ENCODE measurements at regions not wholly inside any gene's neighbourhood (a gene's known extent, or its start where the extent isn't known, plus 50 kb on each side); places are given as distances from the start of the nearest gene placed in this dataset.

DNA sequence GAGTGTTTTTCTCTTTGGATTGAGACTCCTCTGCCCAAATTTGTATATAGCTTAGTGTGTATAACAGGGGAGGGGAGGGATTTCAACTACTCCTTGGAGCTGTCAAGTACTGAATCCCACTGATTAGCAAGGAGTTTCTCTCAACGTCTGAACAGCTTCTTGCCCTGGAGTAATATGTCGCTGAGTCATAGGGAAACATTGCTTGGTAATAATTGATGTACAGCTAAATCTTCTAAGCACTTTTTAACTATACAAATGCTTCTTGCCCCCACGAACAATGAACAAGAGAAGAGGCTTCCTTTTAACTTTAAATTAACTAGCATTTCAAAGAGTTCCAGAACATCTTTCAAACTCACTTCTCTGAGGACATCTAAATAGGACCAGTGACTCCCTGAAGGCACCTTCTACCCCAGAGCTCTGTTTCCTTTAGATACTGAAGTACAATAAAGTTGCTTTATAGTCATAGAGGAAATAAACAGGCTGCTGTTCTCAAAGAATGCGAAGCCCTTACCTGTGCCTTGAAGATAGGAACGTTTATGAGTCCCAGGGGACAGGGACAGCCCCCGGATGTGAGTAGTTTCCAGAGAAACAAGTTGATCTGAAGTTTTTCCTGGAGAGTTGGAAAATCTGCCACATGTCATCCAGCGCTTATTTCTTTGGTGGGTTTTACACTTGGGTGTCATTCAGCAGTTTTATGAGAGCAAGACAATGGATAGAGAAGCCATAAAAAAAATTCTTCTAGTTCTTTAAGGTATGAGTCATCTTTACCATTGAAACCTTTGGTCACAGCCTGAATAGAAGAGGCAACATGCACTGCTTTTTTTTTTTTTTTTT is 462.5 kb upstream of the BTBD3 start:
- Histone ChIP-seq H3K27me3 (ENCODE audit: control insufficient read depth, insufficient read depth, low read length) (no peaks in the 10 kb centered on the region), H3K9ac (ENCODE audit: low read depth, low read length) (no peak overlapping the region), H3K36me3 (ENCODE audit: control insufficient read depth, insufficient read depth, low read length) (no peaks in the 10 kb centered on the region), H3K4me3 (ENCODE audit: low read depth, low read length) (no peak overlapping the region), H3K9me3 (ENCODE audit: control insufficient read depth, insufficient read depth, low read length) (no peaks in the 10 kb centered on the region), H3K4me1 (ENCODE audit: control insufficient read depth, insufficient read depth, low read length) (peaks cover 8% of the 10 kb centered on the region)

DNA sequence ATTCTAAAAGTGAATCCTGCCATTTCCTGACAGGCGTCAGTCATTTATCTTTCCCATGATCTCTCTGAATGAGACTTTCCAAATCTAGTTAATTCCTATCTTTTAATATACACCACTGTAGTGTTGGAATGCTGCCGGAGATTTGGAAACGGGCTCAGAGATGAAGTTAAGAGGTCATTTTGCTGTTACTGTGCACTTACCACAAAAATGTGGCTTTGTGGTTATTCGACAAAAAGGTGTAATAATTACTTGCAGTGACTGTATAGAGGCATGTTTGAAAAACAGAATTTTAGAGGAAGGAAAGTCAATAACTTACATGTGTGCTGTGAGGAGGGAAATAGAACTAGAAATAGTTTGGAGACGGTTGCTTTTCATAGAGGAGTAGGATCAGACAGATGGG is 460.2 kb upstream of the BTBD3 start:
- no peak overlapping the region for H3K9ac ChIP-seq (ENCODE audit: low read depth, low read length)
- H3K4me1 ChIP-seq (ENCODE audit: control insufficient read depth, insufficient read depth, low read length), result peaks cover under 1% of the 10 kb centered on the region
- H3K36me3 ChIP-seq (ENCODE audit: control insufficient read depth, insufficient read depth, low read length), result no peaks in the 10 kb centered on the region
- no peak overlapping the region for H3K4me3 ChIP-seq (ENCODE audit: low read depth, low read length)
- no peaks in the 10 kb centered on the region for H3K27me3 ChIP-seq (ENCODE audit: control insufficient read depth, insufficient read depth, low read length)
- no peaks in the 10 kb centered on the region for H3K9me3 ChIP-seq (ENCODE audit: control insufficient read depth, insufficient read depth, low read length)

DNA sequence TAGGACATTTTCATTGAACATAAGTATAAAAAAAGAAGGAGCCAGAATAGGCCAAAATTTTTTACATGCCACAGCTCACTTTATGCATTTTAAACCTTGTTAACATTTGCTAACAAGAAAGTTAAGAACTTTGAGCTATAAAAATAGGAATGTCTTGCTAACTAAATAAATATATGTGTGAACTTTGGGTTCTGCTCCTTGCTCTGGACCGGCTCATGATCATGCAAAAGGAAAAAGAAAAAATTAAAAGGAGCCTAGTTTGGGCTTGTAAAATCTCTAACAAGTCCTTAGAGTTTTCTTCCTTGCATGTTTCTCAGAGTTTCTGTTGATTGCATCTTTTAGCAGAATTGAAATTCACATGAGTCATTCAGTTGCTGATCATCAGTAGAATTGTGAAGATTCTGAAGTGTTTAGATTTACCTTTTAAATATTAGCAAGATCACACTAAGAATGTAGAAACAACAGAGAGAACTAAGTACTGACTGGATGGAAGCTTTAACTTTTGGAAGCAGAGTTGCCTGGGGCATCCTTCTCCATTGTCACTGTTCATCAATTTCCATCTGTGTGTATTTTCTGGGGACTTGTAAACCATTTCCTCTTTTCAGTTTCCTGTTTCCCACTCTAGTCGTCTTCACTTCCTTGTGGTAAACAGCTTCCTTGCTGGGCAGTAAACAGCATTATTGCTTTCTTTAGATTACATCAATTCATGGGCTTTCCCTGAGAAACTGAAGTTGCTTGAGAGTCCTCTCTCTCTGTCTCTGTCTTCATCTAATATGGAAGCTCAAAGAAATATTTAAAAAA is 458.4 kb upstream of the BTBD3 start:
- Histone ChIP-seq H3K36me3 (ENCODE audit: control insufficient read depth, insufficient read depth, low read length) (no peaks in the 10 kb centered on the region), H3K9me3 (ENCODE audit: control insufficient read depth, insufficient read depth, low read length) (no peaks in the 10 kb centered on the region), H3K9ac (ENCODE audit: low read depth, low read length) (no peak overlapping the region), H3K4me3 (ENCODE audit: low read depth, low read length) (no peak overlapping the region), H3K27me3 (ENCODE audit: control insufficient read depth, insufficient read depth, low read length) (no peaks in the 10 kb centered on the region), H3K4me1 (ENCODE audit: control insufficient read depth, insufficient read depth, low read length) (no peaks in the 10 kb centered on the region)

DNA sequence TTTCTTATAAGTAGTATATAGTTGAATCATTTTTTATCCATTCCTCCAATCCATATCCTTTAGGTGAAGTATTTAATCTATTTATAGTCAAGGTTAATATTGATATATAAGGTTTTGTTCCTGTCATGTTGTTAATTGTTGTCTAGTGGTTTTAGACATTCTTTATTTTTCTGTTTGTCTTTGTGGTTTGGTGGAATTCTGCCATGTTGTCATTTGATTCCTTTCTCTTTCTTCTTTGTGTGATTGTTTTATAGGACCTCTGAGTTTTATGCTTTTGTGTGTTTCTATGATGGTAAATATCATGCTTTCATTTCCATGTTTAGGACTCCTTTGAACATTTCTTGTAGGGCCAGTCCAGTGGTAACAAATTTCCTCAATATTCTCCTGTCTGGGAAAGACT is 450.3 kb upstream of the BTBD3 start:
- no peak overlapping the region for H3K9ac ChIP-seq (ENCODE audit: low read depth, low read length)
- peaks cover 5% of the 10 kb centered on the region for H3K4me1 ChIP-seq (ENCODE audit: control insufficient read depth, insufficient read depth, low read length)
- no peaks in the 10 kb centered on the region for H3K36me3 ChIP-seq (ENCODE audit: control insufficient read depth, insufficient read depth, low read length)
- H3K4me3 ChIP-seq (ENCODE audit: low read depth, low read length), result no peak overlapping the region
- no peaks in the 10 kb centered on the region for H3K27me3 ChIP-seq (ENCODE audit: control insufficient read depth, insufficient read depth, low read length)
- no peaks in the 10 kb centered on the region for H3K9me3 ChIP-seq (ENCODE audit: control insufficient read depth, insufficient read depth, low read length)

DNA sequence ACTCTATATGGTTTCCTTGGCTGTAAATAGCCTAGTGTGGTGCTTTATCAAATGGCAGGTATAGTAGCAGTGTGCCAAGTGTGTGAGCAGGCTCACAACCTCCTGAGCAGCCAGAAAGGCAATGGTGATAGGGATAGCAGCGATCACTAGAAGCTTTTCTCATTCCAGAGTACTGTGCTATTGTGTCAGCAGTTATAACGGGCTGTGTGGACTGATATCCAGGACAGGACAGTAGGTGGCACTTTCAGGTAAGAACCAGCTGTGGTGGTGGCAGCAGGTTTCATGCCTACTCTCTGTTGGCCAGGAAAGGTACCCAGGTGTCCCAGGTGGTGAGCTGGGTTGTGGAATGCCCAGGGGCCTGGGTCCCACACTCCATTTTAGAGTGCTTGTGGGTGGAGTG is 448.8 kb upstream of the BTBD3 start:
- no peaks in the 10 kb centered on the region for H3K36me3 ChIP-seq (ENCODE audit: control insufficient read depth, insufficient read depth, low read length)
- no peak overlapping the region for H3K4me3 ChIP-seq (ENCODE audit: low read depth, low read length)
- no peak overlapping the region for H3K9ac ChIP-seq (ENCODE audit: low read depth, low read length)
- no peaks in the 10 kb centered on the region for H3K27me3 ChIP-seq (ENCODE audit: control insufficient read depth, insufficient read depth, low read length)
- H3K4me1 ChIP-seq (ENCODE audit: control insufficient read depth, insufficient read depth, low read length), result peaks cover 5% of the 10 kb centered on the region
- no peaks in the 10 kb centered on the region for H3K9me3 ChIP-seq (ENCODE audit: control insufficient read depth, insufficient read depth, low read length)

DNA sequence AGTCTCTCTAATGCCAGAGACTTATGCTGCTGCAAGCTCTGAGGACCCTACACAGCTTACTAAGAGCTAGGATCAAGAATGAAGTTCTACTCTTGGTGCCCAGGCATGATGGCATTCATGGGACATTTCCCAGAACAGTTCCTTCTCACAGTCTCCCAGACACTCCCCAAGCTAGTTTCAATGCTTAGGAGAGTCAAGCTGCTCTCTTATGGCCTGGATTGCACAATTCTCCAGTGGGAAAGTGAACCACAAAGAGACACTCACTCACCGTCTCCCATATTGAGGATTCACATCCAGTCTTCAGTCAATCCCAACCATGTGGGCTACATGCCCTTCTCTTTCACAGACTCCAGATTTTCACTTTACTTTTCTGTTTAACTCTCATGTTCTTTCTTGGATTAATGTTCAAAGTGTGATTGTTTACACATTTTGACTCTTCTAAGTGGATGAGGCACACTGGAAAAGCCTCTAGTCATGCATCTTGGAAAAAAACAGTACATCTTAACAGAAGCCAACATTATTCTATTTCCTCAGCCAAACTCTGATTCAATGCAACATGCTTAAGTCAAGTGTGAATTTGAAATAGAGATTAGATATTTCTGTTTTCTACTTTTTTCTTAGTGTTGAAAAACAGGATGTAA is 447.8 kb upstream of the BTBD3 start:
- peaks cover 5% of the 10 kb centered on the region for H3K4me1 ChIP-seq (ENCODE audit: control insufficient read depth, insufficient read depth, low read length)
- H3K9ac ChIP-seq (ENCODE audit: low read depth, low read length), result no peak overlapping the region
- H3K27me3 ChIP-seq (ENCODE audit: control insufficient read depth, insufficient read depth, low read length), result no peaks in the 10 kb centered on the region
- no peak overlapping the region for H3K4me3 ChIP-seq (ENCODE audit: low read depth, low read length)
- H3K9me3 ChIP-seq (ENCODE audit: control insufficient read depth, insufficient read depth, low read length), result no peaks in the 10 kb centered on the region
- H3K36me3 ChIP-seq (ENCODE audit: control insufficient read depth, insufficient read depth, low read length), result no peaks in the 10 kb centered on the region

DNA sequence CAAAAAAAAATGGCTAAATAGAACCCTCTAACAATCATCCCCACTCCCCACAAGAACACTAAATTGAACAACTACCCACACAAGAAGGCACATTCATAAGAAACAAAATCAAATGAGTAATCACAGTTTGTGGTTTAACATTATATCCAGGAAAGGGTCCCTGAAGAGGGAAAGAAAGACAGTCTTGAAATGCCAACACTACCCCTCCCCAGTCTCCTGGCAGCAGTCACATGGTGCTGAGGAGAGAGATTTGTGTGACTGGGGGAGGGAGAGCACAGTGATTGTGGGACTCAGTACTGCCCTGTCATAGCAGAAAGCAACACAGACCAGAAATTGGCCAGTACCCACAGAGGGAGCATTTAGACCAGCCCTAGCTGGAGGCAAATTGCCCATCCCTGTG is 443.7 kb upstream of the BTBD3 start:
- Histone ChIP-seq H3K27me3 (ENCODE audit: control insufficient read depth, insufficient read depth, low read length) (no peaks in the 10 kb centered on the region), H3K4me1 (ENCODE audit: control insufficient read depth, insufficient read depth, low read length) (no peaks in the 10 kb centered on the region), H3K9me3 (ENCODE audit: control insufficient read depth, insufficient read depth, low read length) (no peaks in the 10 kb centered on the region), H3K9ac (ENCODE audit: low read depth, low read length) (no peak overlapping the region), H3K36me3 (ENCODE audit: control insufficient read depth, insufficient read depth, low read length) (no peaks in the 10 kb centered on the region), H3K4me3 (ENCODE audit: low read depth, low read length) (no peak overlapping the region)

DNA sequence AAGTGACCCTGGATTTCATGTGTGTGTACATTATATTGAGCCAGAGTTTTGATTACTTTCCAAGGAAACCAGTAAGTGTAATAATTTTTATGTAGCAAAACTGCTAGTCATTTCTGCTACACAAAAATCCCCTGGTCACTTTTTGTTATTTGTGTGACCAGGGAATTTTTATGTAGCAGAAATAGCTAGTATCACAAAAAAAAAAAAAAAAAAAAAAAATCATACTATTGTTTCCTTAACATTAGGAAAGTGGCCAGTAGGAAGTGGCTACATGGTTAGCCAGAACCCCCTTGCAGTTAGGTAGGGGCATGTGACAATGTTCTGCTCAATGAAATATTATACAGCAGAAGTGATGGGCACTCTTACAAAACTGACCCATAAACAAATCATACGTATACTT is 434.0 kb upstream of the BTBD3 start:
- Histone ChIP-seq H3K36me3 (ENCODE audit: control insufficient read depth, insufficient read depth, low read length) (no peaks in the 10 kb centered on the region), H3K4me3 (ENCODE audit: low read depth, low read length) (no peak overlapping the region), H3K4me1 (ENCODE audit: control insufficient read depth, insufficient read depth, low read length) (no peaks in the 10 kb centered on the region), H3K27me3 (ENCODE audit: control insufficient read depth, insufficient read depth, low read length) (no peaks in the 10 kb centered on the region), H3K9ac (ENCODE audit: low read depth, low read length) (no peak overlapping the region), H3K9me3 (ENCODE audit: control insufficient read depth, insufficient read depth, low read length) (no peaks in the 10 kb centered on the region)

DNA sequence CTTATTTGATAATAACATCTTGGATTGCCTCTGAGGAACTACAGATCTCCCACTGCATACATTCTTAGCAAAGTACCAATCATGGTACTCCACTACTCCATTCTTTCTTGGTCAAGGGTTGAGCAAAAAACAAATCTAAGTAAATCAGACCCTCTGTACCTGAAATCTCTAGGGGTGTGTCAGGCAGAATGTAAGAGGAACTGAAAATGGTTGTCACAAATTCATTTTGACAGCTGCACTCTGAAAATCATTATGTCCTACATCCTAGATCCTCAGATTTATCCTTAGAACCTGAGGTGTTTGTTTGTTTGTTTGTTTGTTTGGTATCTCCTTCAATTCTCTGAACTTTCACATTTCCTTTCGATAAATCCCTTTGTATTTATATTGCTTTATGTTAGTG is 433.2 kb upstream of the BTBD3 start:
- Histone ChIP-seq H3K9ac (ENCODE audit: low read depth, low read length) (no peak overlapping the region), H3K4me3 (ENCODE audit: low read depth, low read length) (no peak overlapping the region), H3K4me1 (ENCODE audit: control insufficient read depth, insufficient read depth, low read length) (no peaks in the 10 kb centered on the region), H3K36me3 (ENCODE audit: control insufficient read depth, insufficient read depth, low read length) (no peaks in the 10 kb centered on the region), H3K27me3 (ENCODE audit: control insufficient read depth, insufficient read depth, low read length) (no peaks in the 10 kb centered on the region), H3K9me3 (ENCODE audit: control insufficient read depth, insufficient read depth, low read length) (no peaks in the 10 kb centered on the region)

DNA sequence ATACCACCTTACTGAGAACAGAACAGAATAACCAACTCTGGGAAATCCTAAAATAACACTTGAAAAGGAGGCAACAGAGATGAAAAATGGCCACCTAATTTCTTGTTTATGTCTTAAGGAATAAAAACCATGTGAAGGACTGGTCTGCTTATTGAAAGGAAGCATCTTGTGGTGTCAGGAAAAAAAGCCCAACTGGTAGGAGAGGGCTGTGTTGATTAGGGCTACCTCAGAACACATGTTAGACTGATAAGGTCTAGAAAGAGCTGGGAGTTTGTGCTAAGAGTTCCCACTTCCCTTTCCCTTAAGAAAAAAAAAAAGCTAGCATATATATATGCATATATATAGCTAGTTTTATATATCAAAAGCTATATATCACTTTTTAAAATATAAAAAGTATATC is 425.3 kb upstream of the BTBD3 start:
- no peaks in the 10 kb centered on the region for H3K27me3 ChIP-seq (ENCODE audit: control insufficient read depth, insufficient read depth, low read length)
- no peaks in the 10 kb centered on the region for H3K4me1 ChIP-seq (ENCODE audit: control insufficient read depth, insufficient read depth, low read length)
- H3K9me3 ChIP-seq (ENCODE audit: control insufficient read depth, insufficient read depth, low read length), result no peaks in the 10 kb centered on the region
- no peaks in the 10 kb centered on the region for H3K36me3 ChIP-seq (ENCODE audit: control insufficient read depth, insufficient read depth, low read length)
- no peak overlapping the region for H3K9ac ChIP-seq (ENCODE audit: low read depth, low read length)
- H3K4me3 ChIP-seq (ENCODE audit: low read depth, low read length), result no peak overlapping the region

DNA sequence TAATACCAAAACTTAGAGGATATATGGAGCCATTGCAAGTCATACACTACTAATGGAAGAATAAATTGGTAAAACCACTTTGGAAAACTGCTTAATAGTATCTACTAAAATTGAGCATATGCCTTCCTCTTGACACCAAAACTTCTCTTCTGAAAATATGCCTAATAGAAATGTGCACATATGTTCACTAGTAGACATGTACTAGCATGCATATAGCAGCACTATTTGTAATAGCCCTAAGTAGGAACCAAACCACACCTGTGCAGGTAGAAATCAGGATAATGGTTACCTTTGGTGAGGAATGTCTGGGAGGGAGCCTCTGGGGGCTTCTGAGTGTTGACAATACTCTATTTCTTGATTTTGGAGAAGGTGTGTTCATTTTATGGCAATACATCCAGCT is 424.8 kb upstream of the BTBD3 start:
- no peaks in the 10 kb centered on the region for H3K36me3 ChIP-seq (ENCODE audit: control insufficient read depth, insufficient read depth, low read length)
- H3K9ac ChIP-seq (ENCODE audit: low read depth, low read length), result no peak overlapping the region
- no peak overlapping the region for H3K4me3 ChIP-seq (ENCODE audit: low read depth, low read length)
- no peaks in the 10 kb centered on the region for H3K9me3 ChIP-seq (ENCODE audit: control insufficient read depth, insufficient read depth, low read length)
- H3K27me3 ChIP-seq (ENCODE audit: control insufficient read depth, insufficient read depth, low read length), result no peaks in the 10 kb centered on the region
- H3K4me1 ChIP-seq (ENCODE audit: control insufficient read depth, insufficient read depth, low read length), result no peaks in the 10 kb centered on the region

DNA sequence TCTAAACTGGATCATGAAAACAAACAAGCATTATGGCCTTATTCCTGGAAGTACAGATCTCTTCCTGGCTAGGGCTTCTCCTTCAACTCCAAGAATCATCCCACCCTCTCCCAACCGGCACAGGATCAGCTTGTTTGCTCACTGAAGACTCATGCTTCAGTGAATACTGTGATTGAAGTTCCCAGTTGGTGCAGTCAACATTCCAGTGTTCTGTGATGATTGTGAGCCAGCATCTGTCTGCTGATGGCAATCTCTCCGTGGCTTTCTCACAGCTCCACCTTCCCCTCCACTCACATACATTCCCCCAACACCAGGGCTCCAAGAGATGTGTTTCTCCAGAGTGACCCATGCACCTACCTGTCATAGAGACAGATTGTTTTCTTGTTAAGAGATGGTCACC is 421.3 kb upstream of the BTBD3 start:
- Histone ChIP-seq H3K4me3 (ENCODE audit: low read depth, low read length) (no peak overlapping the region), H3K36me3 (ENCODE audit: control insufficient read depth, insufficient read depth, low read length) (no peaks in the 10 kb centered on the region), H3K27me3 (ENCODE audit: control insufficient read depth, insufficient read depth, low read length) (no peaks in the 10 kb centered on the region), H3K9ac (ENCODE audit: low read depth, low read length) (no peak overlapping the region), H3K4me1 (ENCODE audit: control insufficient read depth, insufficient read depth, low read length) (no peaks in the 10 kb centered on the region), H3K9me3 (ENCODE audit: control insufficient read depth, insufficient read depth, low read length) (no peaks in the 10 kb centered on the region)
